Left lung (tissue), 4 donors: ENCODE measurements at regions not wholly inside any gene's neighbourhood (a gene's known extent, or its start where the extent isn't known, plus 50 kb on each side); places are given as distances from the start of the nearest gene placed in this dataset.

ENCODE experiments used
- ATAC-seq: fragments of 200-7000 bp; cut with Tn5 transposase; one replicate; pipeline ENCODE4 v1.9.1; 2020; ENCODE audit warnings: moderate library complexity
- DNase-seq, 4 donors: peaks; one replicate each; pipeline ENCODE4 v3.0.0-alpha.2; 2013 to 2020
- H3K27ac ChIP-seq, 2 donors: fragments of 200-600 bp; sonication (generic) in 1 of 2; one replicate each; pipeline versions ENCODE4 v1.5.0 to v1.8.0; 2020 to 2021
- H3K27me3 ChIP-seq, 2 donors: fragments of 200-600 bp; sonication (generic) in 1 of 2; one replicate each; pipeline versions ENCODE4 v1.5.0 to v1.8.0; 2020 to 2021
- H3K36me3 ChIP-seq, 2 donors: fragments of 200-600 bp; sonication (generic) in 1 of 2; one replicate each; pipeline versions ENCODE4 v1.5.0 to v1.8.0; 2020 to 2021
- H3K4me1 ChIP-seq, 2 donors: fragments of 200-600 bp; one replicate each; pipeline ENCODE4 v1.8.0; 2021
- H3K4me3 ChIP-seq, 2 donors: fragments of 200-600 bp; sonication (generic) in 1 of 2; one replicate each; pipeline versions ENCODE4 v1.5.0 to v1.8.0; 2020 to 2021; ENCODE audit warnings: mild to moderate bottlenecking in 1 of 2
- H3K9me3 ChIP-seq, 2 donors: fragments of 200-600 bp; sonication (generic) in 1 of 2; one replicate each; pipeline versions ENCODE4 v1.5.0 to v1.8.0; 2020 to 2021
- CTCF ChIP-seq, 2 donors: fragments of 200-600 bp; sonication (generic) in 1 of 2; IDR thresholded peaks; one replicate each; pipeline versions ENCODE4 v1.5.0 to v1.8.0; 2021; ENCODE audit warnings: antibody characterized with exemption in 2 of 2
- intact Hi-C, 2 donors: fragments of 100-400 bp; cut with DNase I; formaldehyde crosslinking; loops; one replicate each; pipeline versions ENCODE4 v1.11.2 to v1.14.2; 2022
- donor health status: DM: no; HTN: yes; CAD: no.
- donor health status: DM: no; HTN: no; CAD: no.

- ATAC-seq (no peak), DNase-seq (no peak)
- intact Hi-C loops = no loop called here
- TF ChIP-seq CTCF (IDR thresholded peaks at IDR 0.05) = no peak
- H3K27ac ChIP-seq = no peak overlapping the region
- H3K36me3 ChIP-seq = no peaks in the 10 kb centered on the region
- no peaks in the 10 kb centered on the region for H3K4me1 ChIP-seq
- no peaks in the 10 kb centered on the region for H3K9me3 ChIP-seq
- no peaks in the 10 kb centered on the region for H3K27me3 ChIP-seq
- H3K4me3 ChIP-seq = no peak overlapping the region
These were observed 58.7 kb upstream of the PHACTR1 start for GRCh38 chr6:12657884-12658283.

DNA sequence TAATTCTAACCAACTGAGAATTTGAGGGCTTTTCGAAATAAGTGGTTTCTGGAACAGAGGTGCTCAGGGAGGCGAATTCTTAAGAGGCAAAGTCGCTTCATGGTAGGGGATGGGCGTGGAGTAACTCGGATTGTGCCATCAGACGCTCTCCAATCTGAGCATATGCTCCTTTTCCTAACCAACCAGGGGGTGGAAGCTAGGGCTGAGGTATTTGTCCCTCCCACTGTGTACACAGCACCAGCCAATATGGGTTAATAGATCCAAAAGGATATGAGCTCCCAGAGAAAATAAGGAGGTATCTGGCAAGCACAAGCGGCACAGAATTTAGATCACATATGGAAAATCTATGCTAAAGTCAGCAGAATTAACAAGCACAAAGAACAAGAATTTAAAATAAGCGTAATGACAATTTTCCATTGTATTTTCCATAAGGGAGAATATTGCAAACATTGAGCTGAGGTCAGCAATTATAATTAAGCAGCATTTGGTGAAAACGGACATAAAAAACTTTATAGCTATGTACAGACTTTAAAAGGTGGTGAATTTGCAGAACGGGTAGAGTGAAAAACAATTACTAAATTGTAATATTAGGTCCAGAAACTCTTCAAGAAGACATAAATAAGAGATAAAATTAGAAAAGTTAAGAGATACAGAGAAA lies 55.0 kb upstream of the PHACTR1 start:
- DNase-seq (no peak), ATAC-seq (no peak)
- Histone ChIP-seq H3K36me3 (no peaks in the 10 kb centered on the region), H3K9me3 (no peaks in the 10 kb centered on the region), H3K4me3 (no peak overlapping the region), H3K4me1 (no peaks in the 10 kb centered on the region), H3K27ac (no peak overlapping the region), H3K27me3 (no peaks in the 10 kb centered on the region)
- TF ChIP-seq CTCF (IDR thresholded peaks at IDR 0.05) = no peak
- intact Hi-C loops = no loop called here
